ENCODE measurements at regions not wholly inside any gene's neighbourhood (a gene's known extent, or its start where the extent isn't known, plus 50 kb on each side); places are given as distances from the start of the nearest gene placed in this dataset.

GRCh38 chr9:727767-728166 lies 113.7 kb upstream of the DMRT1 start:
- TF ChIP-seq EZH2 (IDR thresholded peaks at IDR 0.05; ENCODE audit: borderline replicate concordance, low read depth, low read length, severe bottlenecking) (no peak), FOS (IDR thresholded peaks at IDR 0.05; ENCODE audit: borderline replicate concordance, insufficient read depth, low read length) (no peak), POLR2A (IDR thresholded peaks at IDR 0.05; ENCODE audit: low read depth, low read length) (no peak), MAX (IDR thresholded peaks at IDR 0.05; ENCODE audit: insufficient read depth, insufficient read length) (no peak), CTCF (IDR thresholded peaks at IDR 0.05; ENCODE audit: extremely low read depth in 1 of 2, insufficient read depth in 1 of 2, low read depth in 1 of 2, low read length in 2 of 2) (no peak), GATA2 (IDR thresholded peaks at IDR 0.05; ENCODE audit: insufficient read depth, insufficient read length, low read depth, low read length) (no peak), MYC (IDR thresholded peaks at IDR 0.05; ENCODE audit: low read depth, low read length) (no peak), JUN (IDR thresholded peaks at IDR 0.05; ENCODE audit: borderline replicate concordance, insufficient read depth, insufficient read length, low read depth) (no peak), POLR2AphosphoS5 (IDR thresholded peaks at IDR 0.05; ENCODE audit: insufficient read depth, low read depth, low read length) (no peak)
- no peaks in the 10 kb centered on the region for H3K9me1 ChIP-seq (replicated peaks; ENCODE audit: control insufficient read depth, extremely low read depth, insufficient read depth, low read length)
- no peaks in the 10 kb centered on the region for H3K9me3 ChIP-seq (replicated peaks; ENCODE audit: control insufficient read depth, insufficient read depth, low read length)
- no peaks in the 10 kb centered on the region for H3K27me3 ChIP-seq (ENCODE audit: control insufficient read depth in 2 of 2, insufficient read depth in 2 of 2, low read length in 2 of 2)
- no peak overlapping the region for H3K4me3 ChIP-seq (replicated peaks in 1 of 3; ENCODE audit: insufficient read depth in 1 of 3, low read depth in 1 of 3, low read length in 3 of 3)
- ChIA-PET POLR2A (no interaction called here), CTCF (no interaction called here)
- no peak for DNase-seq (ENCODE audit: low read depth, low spot score)
- H3K4me2 ChIP-seq (ENCODE audit: insufficient read depth, low read length) = no peak overlapping the region
- dilution Hi-C loops (cut with MboI; ENCODE audit: extremely low pct_ligation_motif_present, low sequenced_read_pairs) (no loop called here), intact Hi-C loops (cut with micrococcal nuclease) (no loop called here)
- H3K4me1 ChIP-seq (ENCODE audit: control insufficient read depth, extremely low read depth, insufficient read depth, low read length) = no peaks in the 10 kb centered on the region
- H2AFZ ChIP-seq (ENCODE audit: low read depth, low read length) = no peak overlapping the region
- H3K79me2 ChIP-seq (ENCODE audit: control insufficient read depth, insufficient read depth, low read length) = peaks cover 36% of the 10 kb centered on the region
- BruUV-seq (replicated peaks) = no TSS peak
- no peak overlapping the region for H3K9ac ChIP-seq (replicated peaks; ENCODE audit: extremely low read depth, insufficient read depth, low read length)
- no peak for FAIRE-seq
- H3K27ac ChIP-seq (ENCODE audit: insufficient read depth, low read depth, low read length) = no peak overlapping the region
- H3K36me3 ChIP-seq (ENCODE audit: control insufficient read depth in 2 of 2, extremely low read depth in 1 of 2, insufficient read depth in 2 of 2, low read length in 2 of 2) = peaks cover 5 to 19% of the 10 kb centered on the region in 2 experiments
- H4K20me1 ChIP-seq (replicated peaks; ENCODE audit: control insufficient read depth, extremely low read depth, insufficient read depth, low read length) = no peaks in the 10 kb centered on the region

Data from endothelial cell of umbilical vein (primary cell).